Activated T-cell treated with anti-CD3 and anti-CD28 coated beads, Interleukin-2, amount 50 U/mL, for 1 hour (primary cell): ENCODE measurements at regions not wholly inside any gene's neighbourhood (a gene's known extent, or its start where the extent isn't known, plus 50 kb on each side); places are given as distances from the start of the nearest gene placed in this dataset.

Experiments
- DNase-seq: peaks from one replicate; pipeline ENCODE4 v3.0.0-alpha.2; 2020

- peak; percentile 68 for DNase-seq
Observed at GRCh38 chr12:14257734-14258574, 107.5 kb upstream of the ATF7IP start.

GRCh38 chr12:14258575-14258940 lies 106.9 kb upstream of the ATF7IP start:
- DNase-seq: no peak

- no peak for DNase-seq
Observed at GRCh38 chr12:14259481-14260010, 105.9 kb upstream of the ATF7IP start.

- DNase-seq: no peak
Observed at GRCh38 chr12:14260011-14260993, 105.2 kb upstream of the ATF7IP start.

- no peak for DNase-seq
Observed at GRCh38 chr12:14261096-14261495, 104.4 kb upstream of the ATF7IP start.

- no peak for DNase-seq
Observed at GRCh38 chr12:14261861-14262260, 103.6 kb upstream of the ATF7IP start.

- no peak for DNase-seq
Observed at GRCh38 chr12:14262771-14263511, 102.5 kb upstream of the ATF7IP start.

GRCh38 chr12:14263742-14264141 lies 101.7 kb upstream of the ATF7IP start:
- DNase-seq: no peak

- DNase-seq: no peak
Observed at GRCh38 chr12:14264316-14264715, 101.2 kb upstream of the ATF7IP start.

GRCh38 chr12:14264778-14265177 lies 100.7 kb upstream of the ATF7IP start:
- DNase-seq: no peak

- no peak for DNase-seq
Observed at GRCh38 chr12:14268120-14268515, 97.4 kb upstream of the ATF7IP start.

- no peak for DNase-seq
Observed at GRCh38 chr12:14270392-14270791, 95.1 kb upstream of the ATF7IP start.

- no peak for DNase-seq
Observed at GRCh38 chr12:14272956-14273912, 92.2 kb upstream of the ATF7IP start.

GRCh38 chr12:14273913-14274311 lies 91.6 kb upstream of the ATF7IP start:
- no peak for DNase-seq

GRCh38 chr12:14275111-14275510 lies 90.4 kb upstream of the ATF7IP start:
- no peak for DNase-seq

- no peak for DNase-seq
Observed at GRCh38 chr12:14275886-14276285, 89.6 kb upstream of the ATF7IP start.

GRCh38 chr12:14278294-14278953 lies 87.1 kb upstream of the ATF7IP start:
- DNase-seq: no peak

- DNase-seq: no peak
Observed at GRCh38 chr12:14279845-14280244, 85.6 kb upstream of the ATF7IP start.

- DNase-seq: no peak
Observed at GRCh38 chr12:14280921-14281320, 84.6 kb upstream of the ATF7IP start.

GRCh38 chr12:14281539-14281938 lies 83.9 kb upstream of the ATF7IP start:
- DNase-seq: no peak
